DMS53 (cell line): ENCODE measurements at regions not wholly inside any gene's neighbourhood (a gene's known extent, or its start where the extent isn't known, plus 50 kb on each side); places are given as distances from the start of the nearest gene placed in this dataset.

ENCODE experiments used
- DNase-seq: peaks from one replicate; lab custom pipeline; 2025; lab: John Stamatoyannopoulos, UW

DNA sequence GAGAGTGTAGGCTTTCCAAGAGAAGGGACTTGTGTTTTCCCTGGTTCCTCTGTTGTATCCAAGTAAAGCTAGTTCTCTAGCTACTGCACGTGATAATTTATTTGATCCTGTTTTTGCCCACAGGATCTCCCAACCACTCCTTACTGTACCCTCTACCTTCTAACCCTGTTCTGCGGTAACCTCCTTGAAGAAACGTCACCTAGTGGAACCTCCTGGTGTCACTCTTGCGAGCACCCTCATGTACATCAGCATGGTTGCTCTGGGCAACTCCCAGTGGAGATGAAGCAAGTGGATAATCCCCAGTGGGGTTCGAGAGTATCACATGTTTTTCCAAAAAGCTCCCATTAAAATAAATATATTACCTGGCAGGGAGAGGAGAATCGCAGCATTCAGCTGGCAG, 108.9 kb upstream of the CLMP start:
- no peak for DNase-seq

GRCh38 chr11:123302751-123303195, 107.7 kb upstream of the CLMP start:
- DNase-seq, result no peak

- DNase-seq, result peak; percentile 80
These were observed 106.8 kb upstream of the CLMP start for GRCh38 chr11:123301696-123302400.

GRCh38 chr11:123301013-123301591, 106.1 kb upstream of the CLMP start:
- no peak for DNase-seq

DNA sequence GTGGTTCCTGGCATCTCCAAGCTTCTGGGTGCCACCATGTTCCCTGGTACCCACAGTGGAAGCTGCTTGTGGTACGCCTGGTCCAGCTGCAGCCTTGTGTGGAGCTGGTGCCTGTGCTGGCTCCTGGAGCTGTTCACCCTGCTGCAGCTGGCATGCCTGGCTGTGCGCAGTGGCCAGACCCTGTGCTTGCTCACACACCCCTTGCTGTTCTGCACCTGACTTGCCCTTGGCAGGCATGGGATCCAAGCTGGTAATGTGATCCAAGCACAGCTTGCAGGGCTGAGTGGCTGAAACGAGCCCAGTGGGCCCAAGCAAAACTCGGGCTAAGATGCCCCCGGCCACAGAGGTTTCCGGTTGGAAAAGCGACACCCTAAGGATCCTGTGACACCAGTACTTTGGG, 104.7 kb upstream of the CLMP start:
- no peak for DNase-seq

DNA sequence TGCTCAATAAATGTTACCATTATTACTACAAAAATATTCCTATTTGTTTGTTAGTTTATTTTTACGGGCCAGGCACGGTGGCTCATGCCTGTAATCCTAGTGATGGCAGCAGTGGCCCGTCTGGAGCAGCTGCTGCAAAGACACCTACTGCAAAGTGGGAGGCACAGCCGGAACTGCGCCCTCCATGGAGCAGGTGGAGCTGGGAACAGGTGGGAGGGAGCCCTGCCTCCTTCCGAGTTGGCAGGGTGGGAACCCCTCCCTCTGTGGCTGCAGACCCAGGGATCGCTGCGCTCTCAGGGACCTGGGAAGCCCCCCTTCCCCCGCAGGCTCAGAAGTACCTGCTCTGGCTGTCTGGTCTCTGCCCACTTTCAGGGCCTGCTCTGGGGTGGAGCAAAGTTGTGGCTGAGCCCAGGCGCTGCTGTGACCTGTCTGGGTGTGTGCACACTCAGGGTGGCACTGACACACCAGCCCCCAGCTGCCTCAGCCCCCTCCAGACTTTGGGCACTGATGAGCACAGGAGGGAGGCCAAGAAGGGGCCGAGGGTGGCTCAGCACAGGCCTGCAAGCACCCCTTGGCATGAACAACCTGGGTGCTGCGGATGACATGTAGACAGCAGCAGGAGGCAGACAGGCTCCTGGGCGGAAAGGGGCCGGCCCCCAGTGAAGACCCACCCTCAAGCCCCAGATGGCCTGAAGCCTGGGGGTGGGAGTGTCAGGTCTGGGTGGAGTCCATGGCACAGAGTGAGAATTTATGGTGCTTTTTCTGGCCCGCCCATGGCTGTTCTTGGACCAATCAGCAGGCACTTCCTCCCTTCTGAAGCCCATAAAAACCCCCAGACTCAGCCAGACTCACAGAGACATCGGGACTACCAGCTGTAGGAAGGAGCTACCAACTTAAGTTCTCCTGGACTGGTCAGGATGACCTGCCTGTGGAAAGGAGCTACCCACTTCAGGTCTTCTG, 103.7 kb upstream of the CLMP start:
- DNase-seq, result no peak

- DNase-seq, result no peak
These were observed 97.6 kb upstream of the CLMP start for GRCh38 chr11:123292647-123293046.

GRCh38 chr11:123291201-123291869, 96.3 kb upstream of the CLMP start:
- no peak for DNase-seq

DNA sequence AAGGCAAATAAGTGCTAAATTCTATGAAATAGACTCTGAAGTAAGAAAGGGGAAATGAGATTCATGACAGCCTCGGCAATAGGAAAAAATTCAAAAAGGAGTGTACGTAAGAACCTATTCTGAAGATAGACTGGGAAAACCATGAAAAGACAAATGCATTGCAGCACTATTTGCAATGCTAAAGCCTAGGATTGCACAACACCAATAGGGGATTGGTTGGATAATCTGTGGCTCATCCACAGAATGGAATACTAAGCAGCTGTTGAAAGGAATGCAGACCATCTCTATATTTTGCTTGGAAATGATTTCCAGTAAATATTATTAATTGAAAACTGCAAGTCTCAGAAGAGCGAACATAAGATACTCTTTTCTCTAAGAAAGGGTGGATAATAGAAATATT, 91.7 kb upstream of the CLMP start:
- DNase-seq, result no peak

DNA sequence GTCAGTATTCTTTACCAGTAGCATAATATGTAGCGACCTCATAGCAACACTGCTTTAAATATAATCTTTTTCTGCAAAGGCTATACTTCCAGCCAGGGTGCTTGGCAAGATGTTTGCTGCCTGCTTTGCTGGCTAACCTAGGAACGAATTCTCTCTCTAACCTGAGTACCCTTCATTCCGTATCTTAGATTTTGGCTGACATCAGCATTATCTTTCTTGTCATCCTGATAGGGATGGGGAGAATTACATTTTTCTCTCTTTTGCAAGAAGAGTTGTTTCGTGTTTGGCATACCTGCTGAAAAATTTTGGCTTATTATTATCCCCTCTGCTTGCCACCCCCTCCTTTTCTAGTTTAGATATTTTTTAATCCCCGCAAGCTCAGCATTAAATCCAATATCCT, 91.2 kb upstream of the CLMP start:
- no peak for DNase-seq

DNA sequence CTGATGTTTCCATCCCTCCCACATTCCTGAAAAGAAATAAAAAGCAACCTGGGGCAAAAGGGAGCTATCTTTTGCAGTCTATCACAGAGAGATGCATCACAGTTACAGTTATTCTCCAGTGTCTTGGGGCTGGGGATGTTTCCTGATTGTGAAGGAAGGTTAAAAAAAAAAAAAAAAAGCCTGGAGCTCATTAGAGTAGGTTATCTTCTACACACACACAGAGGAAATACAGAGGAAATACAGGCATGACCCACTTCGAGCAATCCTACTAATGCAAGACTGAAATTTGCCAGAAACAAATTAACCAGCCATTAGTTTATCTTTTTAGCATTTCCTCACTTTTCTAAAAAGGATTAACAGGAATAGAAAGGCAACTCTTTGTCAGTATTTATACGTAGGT, 89.4 kb upstream of the CLMP start:
- no peak for DNase-seq

- no peak for DNase-seq
These were observed 87.5 kb upstream of the CLMP start for GRCh38 chr11:123282597-123282996.

DNA sequence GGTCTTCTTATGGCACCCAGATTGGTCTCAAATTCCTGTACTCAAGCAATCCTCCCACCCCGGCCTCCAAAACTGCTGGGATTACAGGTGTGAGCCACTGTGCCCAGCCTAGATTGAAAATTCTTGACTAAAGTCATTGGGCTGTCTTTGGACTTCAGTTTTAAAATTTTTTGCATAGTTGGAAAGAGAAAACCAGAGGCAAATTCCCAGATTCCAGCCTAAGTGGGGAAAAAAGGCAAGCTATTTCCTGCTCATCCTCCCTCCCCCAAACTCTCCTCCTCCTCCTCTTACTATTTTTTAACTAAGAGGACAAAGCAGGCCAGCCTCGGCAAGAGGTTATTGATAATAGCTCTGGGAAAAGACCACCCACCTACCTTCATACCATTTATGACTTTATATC, 78.6 kb upstream of the CLMP start:
- DNase-seq, result no peak

GRCh38 chr11:123272565-123272964, 77.5 kb upstream of the CLMP start:
- DNase-seq, result no peak

GRCh38 chr11:123268156-123268555, 73.1 kb upstream of the CLMP start:
- DNase-seq, result peak; percentile 75

DNA sequence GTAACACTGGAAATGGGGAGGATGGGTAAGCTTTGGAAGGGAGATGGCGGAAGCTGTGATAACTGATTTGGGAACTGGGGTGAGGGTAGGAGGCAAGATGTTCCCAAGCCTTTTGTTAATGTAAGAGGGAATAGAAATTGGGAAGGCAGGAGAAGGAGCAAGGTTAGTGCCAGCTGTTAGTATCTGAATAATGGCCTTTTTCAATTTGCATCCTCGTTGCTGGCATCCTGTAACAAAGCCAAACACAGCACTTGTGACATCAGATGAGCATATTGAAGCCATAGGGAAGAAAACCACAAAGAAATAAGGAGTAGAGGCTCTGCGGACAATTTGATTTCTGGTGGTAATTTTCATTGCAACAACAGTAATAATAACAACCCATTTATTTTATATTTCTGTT, 70.9 kb upstream of the CLMP start:
- DNase-seq, result no peak

DNA sequence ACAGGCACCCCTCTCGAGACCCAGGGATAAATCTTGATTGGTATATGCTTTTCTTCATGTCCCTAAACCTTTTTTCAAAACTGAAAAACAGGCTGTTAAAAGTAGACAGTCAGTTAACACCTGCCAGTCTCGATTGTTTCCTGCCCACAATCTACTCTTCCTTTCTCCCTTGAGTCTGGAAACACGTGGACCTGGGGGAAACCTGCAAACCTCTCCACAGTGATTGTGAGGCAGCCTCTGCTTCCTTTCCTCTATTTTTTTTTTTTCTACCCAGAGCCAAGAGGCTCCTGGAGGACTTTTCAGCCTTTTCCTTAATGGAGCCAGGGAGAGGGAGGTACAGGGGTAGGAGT, 69.4 kb upstream of the CLMP start:
- no peak for DNase-seq

DNA sequence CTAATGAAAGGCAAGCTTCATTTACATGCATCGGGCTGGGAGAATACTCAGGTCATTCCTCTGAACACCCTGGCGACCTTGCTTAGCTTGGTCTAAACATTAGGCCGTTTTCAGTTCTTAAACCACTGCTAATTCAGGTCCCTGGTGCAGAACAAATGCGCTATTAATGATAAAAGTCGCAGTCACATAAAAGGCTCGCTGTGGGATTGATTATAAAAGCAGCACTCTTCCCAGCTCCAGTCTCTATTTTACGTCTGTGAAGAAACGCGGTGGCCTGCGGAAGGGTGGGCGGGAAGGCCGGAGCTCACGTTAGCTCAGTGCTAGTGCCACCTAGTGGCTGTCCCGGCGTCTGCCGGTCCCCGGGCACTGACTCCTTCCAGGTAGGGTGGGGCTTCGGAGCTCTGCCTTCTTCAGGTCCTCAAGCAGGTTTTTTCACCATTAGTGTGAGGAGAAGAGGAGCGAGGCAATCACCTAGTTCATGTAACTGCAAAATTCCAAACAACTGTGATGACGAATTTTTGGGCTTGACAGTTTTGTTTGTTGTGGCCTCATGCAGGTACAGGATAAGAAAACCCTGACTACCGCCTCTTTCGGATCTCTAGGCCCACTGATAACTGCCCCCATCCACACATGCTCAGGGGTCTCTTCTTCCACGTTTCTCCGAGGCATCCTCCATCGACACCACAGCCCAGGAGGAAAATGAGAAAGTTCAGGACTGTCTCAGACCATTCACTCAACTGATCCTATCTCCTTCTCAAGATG, 66.5 kb upstream of the CLMP start:
- DNase-seq, result peak; percentile 90

DNA sequence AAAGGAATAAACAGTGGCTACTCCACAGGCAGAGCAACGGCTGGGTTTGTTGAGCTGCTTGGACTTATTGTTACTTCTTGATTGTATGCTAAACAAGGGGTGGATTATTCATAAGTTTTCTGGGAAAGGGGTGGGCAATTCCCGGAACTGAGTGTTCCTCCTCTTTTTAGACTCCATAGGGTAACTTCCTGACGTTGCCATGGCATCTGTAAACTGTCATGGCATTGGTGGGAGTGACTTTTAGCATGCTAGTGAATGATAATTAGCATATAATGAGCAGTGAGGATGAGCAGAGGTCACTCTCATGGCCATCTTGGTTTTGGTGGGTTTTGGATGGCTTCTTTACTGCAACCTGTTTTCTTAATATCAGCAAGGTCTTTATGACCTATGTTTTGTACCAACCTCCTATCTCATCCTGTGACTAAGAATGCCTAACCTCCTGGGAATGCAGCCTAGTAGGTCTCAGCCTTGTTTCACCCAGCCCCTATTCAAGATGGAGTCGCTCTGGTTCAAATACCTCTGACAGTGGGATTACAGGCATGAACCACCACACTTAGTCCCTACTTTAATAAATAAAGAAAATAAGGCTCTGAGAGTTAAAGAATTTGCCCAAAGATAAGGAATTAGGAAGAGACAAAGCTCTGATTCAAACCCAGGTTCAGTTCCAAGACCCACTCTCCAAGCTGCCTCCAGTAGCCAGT, 65.6 kb upstream of the CLMP start:
- no peak for DNase-seq

GRCh38 chr11:123258877-123259276, 63.8 kb upstream of the CLMP start:
- DNase-seq, result no peak

DNA sequence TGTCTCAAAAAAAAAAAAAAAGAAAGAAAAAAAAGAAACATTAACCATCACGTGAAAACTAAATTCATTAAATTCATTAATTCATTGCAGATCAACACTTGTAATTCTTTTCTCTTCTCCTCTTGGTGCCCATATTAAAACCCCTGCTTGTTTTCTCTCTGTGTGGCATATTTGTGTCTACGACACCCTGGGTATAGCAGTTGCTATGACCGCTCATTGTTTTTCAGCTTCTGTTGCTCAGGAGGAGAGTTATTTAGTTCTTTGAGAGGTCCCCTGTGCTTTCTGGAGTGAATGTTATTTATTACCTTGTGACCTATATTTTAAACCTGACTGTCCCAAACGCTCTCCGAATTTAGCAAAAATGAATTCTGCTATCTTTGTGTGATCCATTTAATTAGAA, 62.3 kb upstream of the CLMP start:
- no peak for DNase-seq
